PC-3 (cell line): ENCODE measurements at regions not wholly inside any gene's neighbourhood (a gene's known extent, or its start where the extent isn't known, plus 50 kb on each side); places are given as distances from the start of the nearest gene placed in this dataset.

Source experiments
- ATAC-seq: fragments of 200-7000 bp; cut with Tn5 transposase; 2 replicates; pipeline ENCODE4 v1.9.1; 2020; ENCODE audit warnings: mild to moderate bottlenecking, moderate library complexity
- BruUV-seq: library from RNA; stranded (reverse); fragments of 400-500 nt; replicated peaks from 2 replicates; lab custom pipeline; 2021; lab: Mats Ljungman, UMichigan
- CTCF ChIA-PET: fragments of 300-600 bp; sonication (Branson Sonifier 250); formaldehyde crosslinking; loops from one replicate; lab custom pipeline; 2022; ENCODE audit warnings: antibody characterized with exemption; lab: Charles Lee
- POLR2A ChIA-PET: fragments of 300-600 bp; sonication (Branson Sonifier 250); formaldehyde crosslinking; loops from one replicate; lab custom pipeline; 2022; ENCODE audit warnings: antibody characterized with exemption; ENCODE audit not compliant: unreplicated experiment; lab: Charles Lee
- DNase-seq: peaks from one replicate; pipeline ENCODE4 v3.0.0-alpha.2; 2015
- H2AFZ ChIP-seq: fragments of 300-600 bp; sonication (generic); 2 replicates; pipeline ENCODE4 v1.6.0; 2016; ENCODE audit warnings: antibody characterized with exemption, low read length
- H3F3A ChIP-seq: fragments of 300-600 bp; sonication (generic); one replicate; pipeline ENCODE4 v1.6.0; 2017; ENCODE audit warnings: antibody characterized with exemption, low read length, control low read depth, mild to moderate bottlenecking; ENCODE audit not compliant: unreplicated experiment
- H3K27ac ChIP-seq: fragments of 300-600 bp; sonication (generic); 2 replicates; pipeline ENCODE4 v1.5.1; 2016; ENCODE audit warnings: mild to moderate bottlenecking, low read length
- H3K27me3 ChIP-seq: fragments of 300-600 bp; sonication (generic); 2 replicates; pipeline ENCODE4 v1.6.1; 2016; ENCODE audit warnings: low read length, mixed read lengths
- H3K36me3 ChIP-seq: fragments of 300-600 bp; sonication (generic); 2 replicates; pipeline ENCODE4 v1.6.1; 2016; ENCODE audit warnings: low read depth, mixed run types, low read length, mixed read lengths
- H3K4me1 ChIP-seq: fragments of 300-600 bp; sonication (generic); 2 replicates; pipeline ENCODE4 v1.5.1; 2016; ENCODE audit warnings: low read length; ENCODE audit not compliant: insufficient read depth
- H3K4me2 ChIP-seq: fragments of 300-600 bp; sonication (generic); 2 replicates; pipeline ENCODE4 v1.6.0; 2016; ENCODE audit warnings: low read length
- H3K4me3 ChIP-seq: fragments of 300-600 bp; sonication (generic); 2 replicates; pipeline ENCODE4 v1.5.1; 2016; ENCODE audit warnings: mild to moderate bottlenecking, low read length, mixed read lengths
- H3K79me2 ChIP-seq: fragments of 300-600 bp; sonication (generic); 2 replicates; pipeline ENCODE4 v1.6.1; 2017; ENCODE audit warnings: low read length, mixed read lengths
- H3K9ac ChIP-seq: fragments of 300-600 bp; sonication (generic); 2 replicates; pipeline ENCODE4 v1.6.0; 2016; ENCODE audit warnings: mild to moderate bottlenecking, low read length
- H3K9me2 ChIP-seq: fragments of 300-600 bp; sonication (generic); replicated peaks from 2 replicates; pipeline ENCODE4 v1.6.1; 2016; ENCODE audit warnings: mixed run types, low read length, mixed read lengths
- H3K9me3 ChIP-seq: fragments of 300-600 bp; sonication (generic); 2 replicates; pipeline ENCODE4 v1.6.1; 2016; ENCODE audit warnings: low read length, mixed read lengths
- H4K20me1 ChIP-seq: fragments of 300-600 bp; sonication (generic); 2 replicates; pipeline ENCODE4 v1.6.1; 2016; ENCODE audit warnings: low read length, mixed read lengths
- EZH2 ChIP-seq: fragments of 300-600 bp; sonication (generic); IDR thresholded peaks from one replicate; pipeline ENCODE4 v1.6.1; 2017; ENCODE audit warnings: antibody characterized with exemption, mild to moderate bottlenecking, low read length; ENCODE audit not compliant: unreplicated experiment
- EZH2phosphoT487 ChIP-seq: fragments of 300-600 bp; sonication (generic); IDR thresholded peaks from 2 replicates; pipeline ENCODE4 v1.6.1; 2018; ENCODE audit warnings: mild to moderate bottlenecking, antibody characterized with exemption, low read length, borderline replicate concordance
- intact Hi-C: fragments of 100-400 bp; cut with micrococcal nuclease; formaldehyde crosslinking; loops from 2 replicates; pipeline ENCODE4 v1.9.0; 2023
- TF ChIP-seq, protein P1 (sequence below): fragments of 300-600 bp; sonication (generic); conservative IDR thresholded peaks from 2 replicates; pipeline ENCODE4 v1.5.1; 2017; ENCODE audit warnings: antibody characterized with exemption, low read depth, mild to moderate bottlenecking, low read length

DNA sequence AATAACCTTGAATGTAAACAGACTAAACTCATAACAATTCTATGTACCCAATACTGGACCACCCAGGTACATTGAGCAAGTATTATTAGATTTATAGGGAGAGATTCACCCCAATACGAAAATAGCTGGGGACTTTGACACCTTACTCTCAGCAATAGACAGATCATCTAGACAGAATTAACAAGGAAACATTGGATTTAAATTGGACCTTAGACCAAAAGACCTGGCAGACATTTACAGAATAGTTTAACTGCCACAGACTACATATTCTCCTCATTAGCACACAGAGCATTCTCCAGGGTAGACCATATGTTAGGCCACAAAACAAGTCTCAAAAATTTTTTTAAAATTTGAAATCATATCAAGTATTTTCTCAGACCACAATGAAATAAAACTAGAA, 397.4 kb downstream of the PIK3R1 start:
- no TSS peak for BruUV-seq
- H2AFZ ChIP-seq: no peak overlapping the region
- ATAC-seq (no peak), DNase-seq (no peak)
- no peaks in the 10 kb centered on the region for H4K20me1 ChIP-seq
- TF ChIP-seq EZH2: no peak
- TF ChIP-seq, protein P1, sequence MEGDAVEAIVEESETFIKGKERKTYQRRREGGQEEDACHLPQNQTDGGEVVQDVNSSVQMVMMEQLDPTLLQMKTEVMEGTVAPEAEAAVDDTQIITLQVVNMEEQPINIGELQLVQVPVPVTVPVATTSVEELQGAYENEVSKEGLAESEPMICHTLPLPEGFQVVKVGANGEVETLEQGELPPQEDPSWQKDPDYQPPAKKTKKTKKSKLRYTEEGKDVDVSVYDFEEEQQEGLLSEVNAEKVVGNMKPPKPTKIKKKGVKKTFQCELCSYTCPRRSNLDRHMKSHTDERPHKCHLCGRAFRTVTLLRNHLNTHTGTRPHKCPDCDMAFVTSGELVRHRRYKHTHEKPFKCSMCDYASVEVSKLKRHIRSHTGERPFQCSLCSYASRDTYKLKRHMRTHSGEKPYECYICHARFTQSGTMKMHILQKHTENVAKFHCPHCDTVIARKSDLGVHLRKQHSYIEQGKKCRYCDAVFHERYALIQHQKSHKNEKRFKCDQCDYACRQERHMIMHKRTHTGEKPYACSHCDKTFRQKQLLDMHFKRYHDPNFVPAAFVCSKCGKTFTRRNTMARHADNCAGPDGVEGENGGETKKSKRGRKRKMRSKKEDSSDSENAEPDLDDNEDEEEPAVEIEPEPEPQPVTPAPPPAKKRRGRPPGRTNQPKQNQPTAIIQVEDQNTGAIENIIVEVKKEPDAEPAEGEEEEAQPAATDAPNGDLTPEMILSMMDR: no peak
- no peak for TF ChIP-seq EZH2phosphoT487
- H3K4me2 ChIP-seq: no peak overlapping the region
- no peaks in the 10 kb centered on the region for H3K4me1 ChIP-seq
- H3F3A ChIP-seq: no peaks in the 10 kb centered on the region
- no peak overlapping the region for H3K4me3 ChIP-seq
- ChIA-PET POLR2A (no interaction called here), CTCF (no interaction called here)
- H3K9me2 ChIP-seq: no peaks in the 10 kb centered on the region
- H3K79me2 ChIP-seq: no peaks in the 10 kb centered on the region
- no peak overlapping the region for H3K27ac ChIP-seq
- intact Hi-C loops: no loop called here
- H3K9me3 ChIP-seq: no peaks in the 10 kb centered on the region
- no peaks in the 10 kb centered on the region for H3K27me3 ChIP-seq
- no peaks in the 10 kb centered on the region for H3K36me3 ChIP-seq
- no peak overlapping the region for H3K9ac ChIP-seq

DNA sequence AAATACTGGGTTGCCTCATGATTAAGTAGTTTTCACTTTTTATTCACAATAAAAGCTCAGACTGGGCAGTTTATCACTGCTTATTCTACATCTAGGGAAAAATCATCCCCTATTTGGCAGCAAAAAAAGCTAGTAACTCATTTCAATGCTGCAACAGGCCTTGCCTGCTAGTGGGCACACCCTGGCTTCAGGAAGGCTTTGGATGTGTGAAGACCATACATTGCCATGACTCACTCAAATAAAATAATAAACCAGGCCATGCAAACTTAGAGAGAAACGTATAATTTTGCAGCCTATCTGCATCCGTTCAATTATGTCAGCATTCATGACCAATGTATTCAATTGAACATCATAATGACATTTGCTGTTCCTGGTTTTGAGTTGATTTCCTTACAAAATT, 402.9 kb downstream of the PIK3R1 start:
- Histone ChIP-seq H3F3A (no peaks in the 10 kb centered on the region), H3K27me3 (no peaks in the 10 kb centered on the region), H3K36me3 (no peaks in the 10 kb centered on the region), H3K4me3 (no peak overlapping the region), H3K79me2 (no peaks in the 10 kb centered on the region), H3K4me1 (no peaks in the 10 kb centered on the region), H2AFZ (no peak overlapping the region), H3K4me2 (no peak overlapping the region), H3K9me3 (no peaks in the 10 kb centered on the region), H3K9me2 (no peaks in the 10 kb centered on the region), H3K27ac (no peak overlapping the region), H3K9ac (no peak overlapping the region), H4K20me1 (no peaks in the 10 kb centered on the region)
- TF ChIP-seq EZH2phosphoT487: no peak
- no peak for TF ChIP-seq EZH2
- TF ChIP-seq, protein P1: no peak
- ChIA-PET POLR2A (no interaction called here), CTCF (no interaction called here)
- DNase-seq (no peak), ATAC-seq (no peak)
- BruUV-seq: no TSS peak
- intact Hi-C loops: no loop called here

DNA sequence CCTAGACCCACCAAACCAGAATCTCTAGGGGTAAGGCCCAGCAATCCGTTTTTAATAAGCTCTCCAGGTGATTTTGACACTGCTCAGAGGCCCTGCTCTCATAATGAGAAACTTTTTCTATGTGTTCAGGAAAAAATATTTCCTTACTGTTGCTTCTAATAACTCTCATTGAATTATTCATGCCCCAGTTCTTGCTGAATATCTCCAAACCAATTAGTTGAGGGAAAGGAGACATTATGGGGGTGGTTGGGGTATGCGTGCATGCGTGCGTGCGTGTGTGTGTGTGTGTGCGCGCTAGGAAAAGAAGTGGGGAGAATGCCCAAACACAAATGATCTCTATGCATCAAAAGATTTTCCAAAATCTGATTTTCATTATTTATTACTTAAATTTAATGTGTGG, 411.4 kb downstream of the PIK3R1 start:
- no peak for TF ChIP-seq EZH2
- TF ChIP-seq, protein P1: no peak
- no peak for TF ChIP-seq EZH2phosphoT487
- no peaks in the 10 kb centered on the region for H3K9me2 ChIP-seq
- H3K27me3 ChIP-seq: no peaks in the 10 kb centered on the region
- DNase-seq (no peak), ATAC-seq (no peak)
- ChIA-PET POLR2A (no interaction called here), CTCF (no interaction called here)
- no peaks in the 10 kb centered on the region for H4K20me1 ChIP-seq
- no peaks in the 10 kb centered on the region for H3K36me3 ChIP-seq
- H2AFZ ChIP-seq: no peak overlapping the region
- H3K4me2 ChIP-seq: no peak overlapping the region
- no peaks in the 10 kb centered on the region for H3K4me1 ChIP-seq
- no peak overlapping the region for H3K27ac ChIP-seq
- intact Hi-C loops: no loop called here
- H3F3A ChIP-seq: no peaks in the 10 kb centered on the region
- H3K79me2 ChIP-seq: no peaks in the 10 kb centered on the region
- no peak overlapping the region for H3K9ac ChIP-seq
- BruUV-seq: no TSS peak
- no peak overlapping the region for H3K4me3 ChIP-seq
- no peaks in the 10 kb centered on the region for H3K9me3 ChIP-seq
